HL-60 (cell line): ENCODE measurements at regions not wholly inside any gene's neighbourhood (a gene's known extent, or its start where the extent isn't known, plus 50 kb on each side); places are given as distances from the start of the nearest gene placed in this dataset.

Experiments
- DNase-seq, 2 experiments: peaks; one replicate each; pipeline ENCODE4 v3.0.0-alpha.2; 2010 to 2020; ENCODE audit warnings: low read depth in 1 of 2, low spot score in 1 of 2
- H3K27ac ChIP-seq: fragments of 250-450 bp; sonication (Bioruptor Pico); replicated peaks from 2 replicates; pipeline ENCODE4 v1.5.1; 2020; ENCODE audit warnings: mild to moderate bottlenecking, moderate library complexity
- H3K27me3 ChIP-seq: fragments of 250-450 bp; sonication (Bioruptor Pico); 2 replicates; pipeline ENCODE4 v1.5.1; 2021; ENCODE audit warnings: mild to moderate bottlenecking, moderate library complexity; ENCODE audit not compliant: insufficient read depth, poor library complexity, severe bottlenecking
- H3K4me3 ChIP-seq: replicated peaks from 2 replicates; pipeline ENCODE4 v1.5.1; 2011; ENCODE audit warnings: mild to moderate bottlenecking, control low read depth, low read length; ENCODE audit not compliant: insufficient read depth
- GABPA ChIP-seq: IDR thresholded peaks from 2 replicates; pipeline ENCODE4 v1.6.1; 2012; ENCODE audit warnings: low read depth
- POLR2AphosphoS5 ChIP-seq: IDR thresholded peaks from 2 replicates; pipeline ENCODE4 v1.6.1; 2012; ENCODE audit warnings: low read depth
- SPI1 ChIP-seq: IDR thresholded peaks from 2 replicates; pipeline ENCODE4 v1.6.1; 2012; ENCODE audit warnings: low read depth, mild to moderate bottlenecking, borderline replicate concordance
- TF ChIP-seq, protein P1 (sequence below): IDR thresholded peaks from 2 replicates; pipeline ENCODE4 v1.6.1; 2012; ENCODE audit warnings: low read depth; ENCODE audit not compliant: insufficient replicate concordance
- TF ChIP-seq, protein P2 (sequence below): IDR thresholded peaks from one replicate; pipeline ENCODE4 v1.5.1; 2011; ENCODE audit warnings: low read length, control low read depth, inconsistent platforms; ENCODE audit not compliant: insufficient read depth

DNA sequence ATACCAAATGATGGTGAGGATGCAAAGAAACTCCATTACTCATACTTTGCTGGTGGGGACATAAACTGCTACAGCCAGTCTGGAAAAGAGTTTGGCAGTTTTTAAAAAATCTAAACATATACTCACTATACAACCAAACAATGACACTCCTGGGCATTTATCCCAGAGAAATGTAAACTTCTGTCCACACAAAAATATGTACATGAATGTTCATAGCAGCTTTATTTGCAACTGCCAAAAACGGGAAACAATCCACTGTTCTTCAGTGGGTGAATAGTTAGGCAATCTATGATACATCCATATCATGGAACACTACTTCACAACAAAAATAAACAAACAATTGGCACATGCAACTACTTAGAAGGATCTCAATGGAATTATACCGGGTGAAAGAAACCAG, 276.4 kb upstream of the SP8 start:
- TF ChIP-seq, protein P1, sequence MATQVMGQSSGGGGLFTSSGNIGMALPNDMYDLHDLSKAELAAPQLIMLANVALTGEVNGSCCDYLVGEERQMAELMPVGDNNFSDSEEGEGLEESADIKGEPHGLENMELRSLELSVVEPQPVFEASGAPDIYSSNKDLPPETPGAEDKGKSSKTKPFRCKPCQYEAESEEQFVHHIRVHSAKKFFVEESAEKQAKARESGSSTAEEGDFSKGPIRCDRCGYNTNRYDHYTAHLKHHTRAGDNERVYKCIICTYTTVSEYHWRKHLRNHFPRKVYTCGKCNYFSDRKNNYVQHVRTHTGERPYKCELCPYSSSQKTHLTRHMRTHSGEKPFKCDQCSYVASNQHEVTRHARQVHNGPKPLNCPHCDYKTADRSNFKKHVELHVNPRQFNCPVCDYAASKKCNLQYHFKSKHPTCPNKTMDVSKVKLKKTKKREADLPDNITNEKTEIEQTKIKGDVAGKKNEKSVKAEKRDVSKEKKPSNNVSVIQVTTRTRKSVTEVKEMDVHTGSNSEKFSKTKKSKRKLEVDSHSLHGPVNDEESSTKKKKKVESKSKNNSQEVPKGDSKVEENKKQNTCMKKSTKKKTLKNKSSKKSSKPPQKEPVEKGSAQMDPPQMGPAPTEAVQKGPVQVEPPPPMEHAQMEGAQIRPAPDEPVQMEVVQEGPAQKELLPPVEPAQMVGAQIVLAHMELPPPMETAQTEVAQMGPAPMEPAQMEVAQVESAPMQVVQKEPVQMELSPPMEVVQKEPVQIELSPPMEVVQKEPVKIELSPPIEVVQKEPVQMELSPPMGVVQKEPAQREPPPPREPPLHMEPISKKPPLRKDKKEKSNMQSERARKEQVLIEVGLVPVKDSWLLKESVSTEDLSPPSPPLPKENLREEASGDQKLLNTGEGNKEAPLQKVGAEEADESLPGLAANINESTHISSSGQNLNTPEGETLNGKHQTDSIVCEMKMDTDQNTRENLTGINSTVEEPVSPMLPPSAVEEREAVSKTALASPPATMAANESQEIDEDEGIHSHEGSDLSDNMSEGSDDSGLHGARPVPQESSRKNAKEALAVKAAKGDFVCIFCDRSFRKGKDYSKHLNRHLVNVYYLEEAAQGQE: no peak
- TF ChIP-seq POLR2AphosphoS5: no peak
- TF ChIP-seq SPI1: no peak
- no peak for TF ChIP-seq GABPA
- TF ChIP-seq, protein P2, sequence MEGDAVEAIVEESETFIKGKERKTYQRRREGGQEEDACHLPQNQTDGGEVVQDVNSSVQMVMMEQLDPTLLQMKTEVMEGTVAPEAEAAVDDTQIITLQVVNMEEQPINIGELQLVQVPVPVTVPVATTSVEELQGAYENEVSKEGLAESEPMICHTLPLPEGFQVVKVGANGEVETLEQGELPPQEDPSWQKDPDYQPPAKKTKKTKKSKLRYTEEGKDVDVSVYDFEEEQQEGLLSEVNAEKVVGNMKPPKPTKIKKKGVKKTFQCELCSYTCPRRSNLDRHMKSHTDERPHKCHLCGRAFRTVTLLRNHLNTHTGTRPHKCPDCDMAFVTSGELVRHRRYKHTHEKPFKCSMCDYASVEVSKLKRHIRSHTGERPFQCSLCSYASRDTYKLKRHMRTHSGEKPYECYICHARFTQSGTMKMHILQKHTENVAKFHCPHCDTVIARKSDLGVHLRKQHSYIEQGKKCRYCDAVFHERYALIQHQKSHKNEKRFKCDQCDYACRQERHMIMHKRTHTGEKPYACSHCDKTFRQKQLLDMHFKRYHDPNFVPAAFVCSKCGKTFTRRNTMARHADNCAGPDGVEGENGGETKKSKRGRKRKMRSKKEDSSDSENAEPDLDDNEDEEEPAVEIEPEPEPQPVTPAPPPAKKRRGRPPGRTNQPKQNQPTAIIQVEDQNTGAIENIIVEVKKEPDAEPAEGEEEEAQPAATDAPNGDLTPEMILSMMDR: no peak
- DNase-seq: no peak
- H3K27me3 ChIP-seq: no peaks in the 10 kb centered on the region
- H3K4me3 ChIP-seq: no peak overlapping the region
- H3K27ac ChIP-seq: no peak overlapping the region

DNA sequence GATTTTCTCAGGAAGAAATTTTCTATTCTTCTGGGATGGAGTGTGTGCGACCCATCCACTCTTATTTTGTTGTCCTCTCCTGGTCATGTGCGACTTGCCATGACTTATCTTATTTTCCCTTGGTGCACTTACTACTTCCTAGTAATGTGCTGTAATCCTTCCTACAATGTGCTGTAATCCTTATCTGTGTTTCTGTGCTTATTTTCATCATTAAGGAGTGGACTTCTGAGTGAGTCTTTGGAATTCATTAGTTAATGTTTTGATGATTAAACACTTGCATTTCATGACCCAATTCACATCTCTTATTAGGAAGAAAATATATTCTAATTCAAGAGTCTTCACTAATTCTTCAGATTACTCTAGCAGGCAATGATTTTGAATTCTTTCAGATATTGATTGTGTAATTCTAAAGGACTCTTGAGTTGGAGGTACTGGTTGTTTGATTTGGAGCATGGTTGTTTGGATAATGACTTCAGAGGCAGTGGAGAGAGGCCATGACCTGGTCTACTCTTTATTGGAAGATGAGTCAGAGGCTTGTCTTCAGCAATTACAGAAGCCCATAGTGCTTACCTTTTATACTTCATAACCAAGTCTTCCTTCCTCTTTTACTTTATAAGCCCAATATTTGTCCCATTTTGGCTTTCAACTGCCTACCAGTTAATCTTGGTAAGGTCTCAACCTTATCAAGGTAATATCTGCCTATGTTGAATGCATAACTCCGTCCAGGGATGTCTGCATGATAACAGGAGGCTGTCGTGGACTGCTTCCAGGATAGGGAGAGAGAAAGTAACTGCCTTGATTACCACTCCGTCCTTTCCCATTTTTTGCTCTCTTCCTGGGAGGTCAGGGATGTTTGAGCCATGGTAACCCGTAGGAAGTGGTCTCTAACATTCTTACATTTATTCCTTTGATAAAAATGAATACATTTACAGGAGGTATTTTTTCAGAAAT, 278.3 kb upstream of the SP8 start:
- H3K4me3 ChIP-seq: no peak overlapping the region
- TF ChIP-seq POLR2AphosphoS5: no peak
- TF ChIP-seq, protein P1: no peak
- TF ChIP-seq, protein P2: no peak
- TF ChIP-seq GABPA: no peak
- no peak for TF ChIP-seq SPI1
- no peak overlapping the region for H3K27ac ChIP-seq
- no peak for DNase-seq
- H3K27me3 ChIP-seq: no peaks in the 10 kb centered on the region

DNA sequence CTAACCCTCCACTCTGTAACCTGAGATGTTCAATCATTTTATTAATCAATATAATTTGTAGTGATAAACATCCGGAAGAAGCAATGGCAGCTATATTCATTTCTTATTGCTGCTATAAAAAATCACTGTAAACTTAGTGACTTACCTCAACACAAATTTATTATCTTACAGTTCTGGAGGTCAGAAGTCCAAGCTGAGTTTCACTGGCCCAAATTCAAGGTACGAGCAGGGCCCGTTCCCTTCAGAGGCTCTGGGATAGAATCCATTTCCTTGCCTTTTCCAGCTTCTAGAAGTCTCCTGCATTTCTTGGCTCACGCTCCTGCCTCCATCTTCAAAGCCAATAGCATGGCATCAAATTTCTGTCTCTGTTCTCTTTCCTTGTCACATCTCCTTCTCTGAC, 279.5 kb upstream of the SP8 start:
- Histone ChIP-seq H3K27me3 (no peaks in the 10 kb centered on the region), H3K4me3 (no peak overlapping the region), H3K27ac (no peak overlapping the region)
- no peak for DNase-seq
- TF ChIP-seq GABPA (no peak), POLR2AphosphoS5 (no peak), SPI1 (no peak)
- TF ChIP-seq, protein P2: no peak
- TF ChIP-seq, protein P1: no peak
